ENCODE measurements at regions not wholly inside any gene's neighbourhood (a gene's known extent, or its start where the extent isn't known, plus 50 kb on each side); places are given as distances from the start of the nearest gene placed in this dataset.

GRCh38 chr12:87216436-87216835 lies 812.8 kb downstream of the C12orf50 start:
- no peak overlapping the region for H3K4me3 ChIP-seq
- H3K4me1 ChIP-seq (replicated peaks in 1 of 2), result peaks cover 0 to 9% of the 10 kb centered on the region in 2 donors
- WGBS, 4 donors, result 42 to 67% (median 62%) methylated on average over 4 of the region's 4 CpGs
- peaks cover 0 to 6% (median 0%) of the 10 kb centered on the region in 3 donors for H3K9me3 ChIP-seq (replicated peaks in 1 of 3)
- intact Hi-C loops (cut with DNase I), result no loop called here
- TF ChIP-seq POLR2A (IDR thresholded peaks at IDR 0.05) (no peak), CTCF (IDR thresholded peaks at IDR 0.05) (no peak)
- no peak overlapping the region for H3K27ac ChIP-seq
- no peaks in the 10 kb centered on the region for H3K36me3 ChIP-seq (replicated peaks in 1 of 2)
- DNase-seq, result no peak
- no peaks in the 10 kb centered on the region for H3K27me3 ChIP-seq

GRCh38 chr12:87202189-87202588 lies 827.0 kb downstream of the C12orf50 start:
- Histone ChIP-seq H3K9me3 (replicated peaks in 1 of 3) (no peaks in the 10 kb centered on the region), H3K4me1 (replicated peaks in 1 of 2) (no peaks in the 10 kb centered on the region), H3K27me3 (no peaks in the 10 kb centered on the region), H3K27ac (no peak overlapping the region), H3K4me3 (no peak overlapping the region), H3K36me3 (replicated peaks in 1 of 2) (no peaks in the 10 kb centered on the region)
- TF ChIP-seq POLR2A (IDR thresholded peaks at IDR 0.05), result no peak
- TF ChIP-seq CTCF (IDR thresholded peaks at IDR 0.05), result no peak
- DNase-seq, result no peak
- intact Hi-C loops (cut with DNase I), result no loop called here
- WGBS, 4 donors, result 77 to 91% (median 82%) methylated on average over 2 of the region's 2 CpGs

GRCh38 chr12:87201598-87201997 lies 827.6 kb downstream of the C12orf50 start:
- Histone ChIP-seq H3K27ac (no peak overlapping the region), H3K36me3 (replicated peaks in 1 of 2) (no peaks in the 10 kb centered on the region), H3K9me3 (replicated peaks in 1 of 3) (no peaks in the 10 kb centered on the region), H3K4me3 (no peak overlapping the region), H3K4me1 (replicated peaks in 1 of 2) (no peaks in the 10 kb centered on the region), H3K27me3 (no peaks in the 10 kb centered on the region)
- TF ChIP-seq POLR2A (IDR thresholded peaks at IDR 0.05) (no peak), CTCF (IDR thresholded peaks at IDR 0.05) (no peak)
- DNase-seq, result no peak
- intact Hi-C loops (cut with DNase I), result no loop called here

GRCh38 chr12:87200289-87200979 lies 828.8 kb downstream of the C12orf50 start:
- Histone ChIP-seq H3K4me1 (replicated peaks in 1 of 2) (no peaks in the 10 kb centered on the region), H3K4me3 (no peak overlapping the region), H3K36me3 (replicated peaks in 1 of 2) (no peaks in the 10 kb centered on the region), H3K27me3 (no peaks in the 10 kb centered on the region), H3K27ac (no peak overlapping the region), H3K9me3 (replicated peaks in 1 of 3) (no peaks in the 10 kb centered on the region)
- no peak for TF ChIP-seq POLR2A (IDR thresholded peaks at IDR 0.05)
- no peak for TF ChIP-seq CTCF (IDR thresholded peaks at IDR 0.05)
- intact Hi-C loops (cut with DNase I), result no loop called here
- no peak for DNase-seq
- 66 to 92% (median 77%) methylated on average over 1 of the region's 1 CpG for WGBS, 4 donors
